Choroid plexus epithelial cell (primary cell): ENCODE measurements at regions not wholly inside any gene's neighbourhood (a gene's known extent, or its start where the extent isn't known, plus 50 kb on each side); places are given as distances from the start of the nearest gene placed in this dataset.

ENCODE experiments used
- DNase-seq: peaks from one replicate; pipeline ENCODE4 v3.0.0-alpha.2; 2010; ENCODE audit warnings: low read depth
- H3K4me3 ChIP-seq: 2 replicates; pipeline ENCODE4 v1.5.1; 2011; ENCODE audit warnings: low read depth, mild to moderate bottlenecking, control low read depth, low read length, moderate library complexity
- CTCF ChIP-seq: conservative IDR thresholded peaks from 2 replicates; pipeline ENCODE4 v1.5.1; 2011; ENCODE audit warnings: low read depth, mild to moderate bottlenecking, control low read depth, inconsistent platforms, low read length, moderate library complexity

GRCh38 chr13:73429701-73430100 is 370.9 kb downstream of the KLF5 start:
- TF ChIP-seq CTCF: no peak
- peak; percentile 36 for DNase-seq
- H3K4me3 ChIP-seq: no peak overlapping the region

- no peak for TF ChIP-seq CTCF
- H3K4me3 ChIP-seq: no peak overlapping the region
- no peak for DNase-seq
Observed at GRCh38 chr13:73428706-73429105, 369.9 kb downstream of the KLF5 start.

GRCh38 chr13:73428137-73428536 is 369.3 kb downstream of the KLF5 start:
- no peak overlapping the region for H3K4me3 ChIP-seq
- TF ChIP-seq CTCF: no peak
- DNase-seq: peak; percentile 83

- H3K4me3 ChIP-seq: no peak overlapping the region
- TF ChIP-seq CTCF: no peak
- DNase-seq: no peak
Observed at GRCh38 chr13:73422973-73423372, 364.2 kb downstream of the KLF5 start.

GRCh38 chr13:73421310-73421912 is 362.6 kb downstream of the KLF5 start:
- TF ChIP-seq CTCF: no peak
- H3K4me3 ChIP-seq: no peak overlapping the region
- DNase-seq: peak; percentile 22

- TF ChIP-seq CTCF: no peak
Observed at GRCh38 chr13:73419186-73419585, 360.4 kb downstream of the KLF5 start.

GRCh38 chr13:73417012-73417615 is 358.3 kb downstream of the KLF5 start:
- no peak overlapping the region for H3K4me3 ChIP-seq
- DNase-seq: peak; percentile 52
- TF ChIP-seq CTCF: peak; percentile 61

More at GRCh38 chr13:73419186-73419585, 360.4 kb downstream of the KLF5 start:
- DNase-seq: no peak
- H3K4me3 ChIP-seq: no peak overlapping the region
